GM23338 (cell line): ENCODE measurements at regions not wholly inside any gene's neighbourhood (a gene's known extent, or its start where the extent isn't known, plus 50 kb on each side); places are given as distances from the start of the nearest gene placed in this dataset.

Experiments
- ATAC-seq: fragments of 200-7000 bp; cut with Tn5 transposase; 3 replicates; pipeline ENCODE4 v1.9.1; 2020
- DNase-seq: peaks from one replicate; pipeline ENCODE4 v3.0.0-alpha.2; 2015; ENCODE audit warnings: low spot score
- H2AFZ ChIP-seq: fragments of 200-600 bp; sonication (generic); 2 replicates; pipeline ENCODE4 v1.8.0; 2016; ENCODE audit warnings: antibody characterized with exemption, mild to moderate bottlenecking, moderate library complexity
- H3F3A ChIP-seq: fragments of 200-600 bp; sonication (generic); replicated peaks from 2 replicates; pipeline ENCODE4 v1.8.0; 2017; ENCODE audit warnings: antibody characterized with exemption, mixed run types, low read depth
- H3K27ac ChIP-seq: fragments of 200-600 bp; sonication (generic); 2 replicates; pipeline ENCODE4 v1.6.1; 2016; ENCODE audit warnings: low read depth
- H3K27me3 ChIP-seq: fragments of 200-600 bp; sonication (generic); 2 replicates; pipeline ENCODE4 v1.8.0; 2016; ENCODE audit warnings: mild to moderate bottlenecking, mixed run types, moderate library complexity; ENCODE audit not compliant: insufficient read depth
- H3K36me3 ChIP-seq: fragments of 200-600 bp; sonication (generic); 2 replicates; pipeline ENCODE4 v1.8.0; 2016; ENCODE audit warnings: mild to moderate bottlenecking; ENCODE audit not compliant: insufficient read depth
- H3K4me1 ChIP-seq: fragments of 200-600 bp; sonication (generic); 2 replicates; pipeline ENCODE4 v1.8.0; 2016; ENCODE audit warnings: mild to moderate bottlenecking, moderate library complexity; ENCODE audit not compliant: insufficient read depth
- H3K4me2 ChIP-seq: fragments of 200-600 bp; sonication (generic); 2 replicates; pipeline ENCODE4 v1.7.1; 2017; ENCODE audit warnings: mixed run types
- H3K4me3 ChIP-seq: fragments of 200-600 bp; sonication (generic); 2 replicates; pipeline ENCODE4 v1.6.1; 2016; ENCODE audit warnings: mixed run types
- H3K79me2 ChIP-seq: fragments of 200-600 bp; sonication (generic); replicated peaks from 2 replicates; pipeline ENCODE4 v1.8.0; 2017; ENCODE audit warnings: mild to moderate bottlenecking; ENCODE audit not compliant: insufficient read depth
- H3K9me2 ChIP-seq: fragments of 200-600 bp; sonication (generic); 2 replicates; pipeline ENCODE4 v1.8.0; 2017; ENCODE audit not compliant: insufficient read depth
- H4K20me1 ChIP-seq: fragments of 200-600 bp; sonication (generic); replicated peaks from 2 replicates; pipeline ENCODE4 v1.8.0; 2017; ENCODE audit warnings: mild to moderate bottlenecking; ENCODE audit not compliant: insufficient read depth
- H3K27ac Mint-ChIP-seq: 2 replicates; pipeline ENCODE4 v1.8.0; 2020; ENCODE audit warnings: inconsistent platforms, mild to moderate bottlenecking, moderate library complexity, mixed read lengths
- H3K27me3 Mint-ChIP-seq: 3 replicates; pipeline ENCODE4 v1.8.0; 2022; ENCODE audit warnings: low read depth, mild to moderate bottlenecking, moderate library complexity, mixed read lengths, inconsistent platforms; ENCODE audit not compliant: insufficient read depth, poor library complexity
- H3K36me3 Mint-ChIP-seq: 3 replicates; pipeline ENCODE4 v1.8.0; 2021; ENCODE audit warnings: low read depth, mild to moderate bottlenecking, inconsistent platforms, moderate library complexity, mixed read lengths
- H3K4me1 Mint-ChIP-seq: 3 replicates; pipeline ENCODE4 v1.8.0; 2020; ENCODE audit warnings: mild to moderate bottlenecking, inconsistent platforms, mixed read lengths
- H3K4me3 Mint-ChIP-seq: 3 replicates; pipeline ENCODE4 v1.8.0; 2021; ENCODE audit warnings: moderate library complexity, mild to moderate bottlenecking, inconsistent platforms, mixed read lengths
- H3K9me3 Mint-ChIP-seq: 3 replicates; pipeline ENCODE4 v1.8.0; 2020; ENCODE audit warnings: moderate library complexity, mild to moderate bottlenecking, inconsistent platforms, mixed read lengths
- EZH2 ChIP-seq: fragments of 200-600 bp; sonication (generic); IDR thresholded peaks from one replicate; pipeline ENCODE4 v1.8.0; 2017; ENCODE audit warnings: antibody characterized with exemption, mild to moderate bottlenecking, low read depth; ENCODE audit not compliant: unreplicated experiment
- EZH2phosphoT487 ChIP-seq: fragments of 200-600 bp; sonication (generic); IDR thresholded peaks from one replicate; pipeline ENCODE4 v1.8.1; 2018; ENCODE audit warnings: antibody characterized with exemption; ENCODE audit not compliant: unreplicated experiment
- JUNB ChIP-seq: IDR thresholded peaks from one replicate; pipeline ENCODE4 v1.6.1; 2016; ENCODE audit warnings: antibody characterized with exemption; ENCODE audit not compliant: unreplicated experiment
- NANOG ChIP-seq: IDR thresholded peaks from 2 replicates; pipeline ENCODE4 v1.6.1; 2016; ENCODE audit warnings: antibody characterized with exemption, borderline replicate concordance
- POLR2AphosphoS5 ChIP-seq: IDR thresholded peaks from 2 replicates; pipeline ENCODE4 v1.6.1; 2016; ENCODE audit warnings: antibody characterized with exemption, low read depth
- REST ChIP-seq: IDR thresholded peaks from one replicate; pipeline ENCODE4 v1.6.1; 2018; ENCODE audit warnings: antibody characterized with exemption; ENCODE audit not compliant: unreplicated experiment
- ZNF114 ChIP-seq: fragments of 250-450 bp; sonication (Bioruptor Pico); IDR thresholded peaks from 2 replicates; pipeline ENCODE4 v1.5.0; 2020; ENCODE audit warnings: mild to moderate bottlenecking, moderate library complexity

- no peak for TF ChIP-seq REST
- no peak for TF ChIP-seq EZH2phosphoT487
Observed at GRCh38 chr11:26793487-26793886, 71.6 kb upstream of the SLC5A12 start (continued).

- TF ChIP-seq NANOG (no peak), POLR2AphosphoS5 (no peak), EZH2phosphoT487 (no peak)
- Histone ChIP-seq H3K79me2 (no peaks in the 10 kb centered on the region), H3K36me3 (no peaks in the 10 kb centered on the region), H3K9me2 (no peaks in the 10 kb centered on the region), H4K20me1 (no peaks in the 10 kb centered on the region), H3K27me3 (no peaks in the 10 kb centered on the region), H3K4me1 (no peaks in the 10 kb centered on the region), H2AFZ (no peak overlapping the region), H3K4me3 (no peak overlapping the region), H3K27ac (no peak overlapping the region), H3K4me2 (no peak overlapping the region), H3F3A (no peaks in the 10 kb centered on the region)
- Mint-ChIP-seq H3K27me3 (no peaks in the 10 kb centered on the region), H3K27ac (no peak overlapping the region), H3K36me3 (no peaks in the 10 kb centered on the region), H3K4me1 (no peaks in the 10 kb centered on the region; the same call in 2 of the 3 replicates), H3K9me3 (no peaks in the 10 kb centered on the region; the same call in 2 of the 3 replicates), H3K4me3 (no peak overlapping the region)
- no peak for ATAC-seq
- DNase-seq: no peak
Observed at GRCh38 chr11:26801601-26802000, 79.7 kb upstream of the SLC5A12 start.

DNA sequence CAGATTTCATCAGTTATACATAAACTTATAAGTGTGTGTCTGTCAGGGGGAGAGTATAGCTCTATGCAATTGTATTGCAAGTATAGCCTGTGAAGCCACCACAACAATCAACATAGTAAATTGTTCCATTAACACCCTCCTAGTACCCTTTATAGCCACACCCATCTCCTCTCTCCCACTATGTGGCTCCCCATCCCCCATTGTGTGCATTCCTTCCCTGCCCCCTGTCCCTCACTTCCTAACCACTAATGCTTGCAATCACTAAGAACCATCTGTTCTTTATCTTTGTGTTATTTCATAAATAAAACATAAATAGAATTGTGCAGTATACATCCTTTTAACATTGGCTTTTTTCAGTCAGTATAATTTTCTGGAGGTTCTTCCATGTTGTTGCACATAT, 83.1 kb upstream of the SLC5A12 start:
- Mint-ChIP-seq H3K27ac (no peak overlapping the region), H3K27me3 (no peaks in the 10 kb centered on the region), H3K9me3 (no peaks in the 10 kb centered on the region; the same call in 2 of the 3 replicates), H3K36me3 (no peaks in the 10 kb centered on the region), H3K4me3 (no peak overlapping the region), H3K4me1 (no peaks in the 10 kb centered on the region; the same call in 2 of the 3 replicates)
- Histone ChIP-seq H3K4me3 (no peak overlapping the region), H3F3A (no peaks in the 10 kb centered on the region), H3K27me3 (no peaks in the 10 kb centered on the region), H3K4me1 (no peaks in the 10 kb centered on the region), H2AFZ (no peak overlapping the region), H3K27ac (no peak overlapping the region), H3K9me2 (no peaks in the 10 kb centered on the region), H3K36me3 (no peaks in the 10 kb centered on the region), H3K4me2 (no peak overlapping the region), H3K79me2 (no peaks in the 10 kb centered on the region), H4K20me1 (no peaks in the 10 kb centered on the region)
- TF ChIP-seq ZNF114 (CRISPR knock-in tag) (no peak), EZH2 (no peak), JUNB (no peak)
- DNase-seq (peak; percentile 26), ATAC-seq (no peak)
